ENCODE measurements at regions not wholly inside any gene's neighbourhood (a gene's known extent, or its start where the extent isn't known, plus 50 kb on each side); places are given as distances from the start of the nearest gene placed in this dataset.

GRCh38 chr6:168158980-168159349 is 80.0 kb upstream of the FRMD1 start:
- Mint-ChIP-seq H3K9me3 (ENCODE audit: unreplicated experiment) (peaks cover 23% of the 10 kb centered on the region), H3K27ac (ENCODE audit: unreplicated experiment) (peak overlapping the region; percentile 95), H3K36me3 (ENCODE audit: unreplicated experiment) (no peaks in the 10 kb centered on the region), H3K4me3 (ENCODE audit: unreplicated experiment) (no peak overlapping the region), H3K4me1 (ENCODE audit: low read depth, unreplicated experiment) (peaks cover 60% of the 10 kb centered on the region), H3K27me3 (ENCODE audit: unreplicated experiment) (peaks cover 7% of the 10 kb centered on the region)
- no peak for DNase-seq
- no peak for TF ChIP-seq CTCF (IDR thresholded peaks at IDR 0.05; ENCODE audit: partially characterized antibody, unreplicated experiment)

GRCh38 chr6:168158213-168158979 is 79.4 kb upstream of the FRMD1 start:
- Mint-ChIP-seq H3K4me3 (ENCODE audit: unreplicated experiment) (peak overlapping the region; percentile 73), H3K27me3 (ENCODE audit: unreplicated experiment) (peaks cover 7% of the 10 kb centered on the region), H3K9me3 (ENCODE audit: unreplicated experiment) (peaks cover 23% of the 10 kb centered on the region), H3K27ac (ENCODE audit: unreplicated experiment) (peak overlapping the region; percentile 95), H3K4me1 (ENCODE audit: low read depth, unreplicated experiment) (peaks cover 60% of the 10 kb centered on the region), H3K36me3 (ENCODE audit: unreplicated experiment) (no peaks in the 10 kb centered on the region)
- TF ChIP-seq CTCF (IDR thresholded peaks at IDR 0.05; ENCODE audit: partially characterized antibody, unreplicated experiment), result no peak
- no peak for DNase-seq

- Mint-ChIP-seq H3K27me3 (ENCODE audit: unreplicated experiment) (peaks cover 7% of the 10 kb centered on the region), H3K9me3 (ENCODE audit: unreplicated experiment) (peaks cover 22% of the 10 kb centered on the region), H3K4me3 (ENCODE audit: unreplicated experiment) (peak overlapping the region; percentile 73), H3K27ac (ENCODE audit: unreplicated experiment) (peak overlapping the region; percentile 95), H3K36me3 (ENCODE audit: unreplicated experiment) (no peaks in the 10 kb centered on the region), H3K4me1 (ENCODE audit: low read depth, unreplicated experiment) (peaks cover 58% of the 10 kb centered on the region)
- TF ChIP-seq CTCF (IDR thresholded peaks at IDR 0.05; ENCODE audit: partially characterized antibody, unreplicated experiment), result no peak
- no peak for DNase-seq
Observed at GRCh38 chr6:168157272-168158212, 78.5 kb upstream of the FRMD1 start.

- Mint-ChIP-seq H3K4me1 (ENCODE audit: low read depth, unreplicated experiment) (peaks cover 58% of the 10 kb centered on the region), H3K9me3 (ENCODE audit: unreplicated experiment) (peaks cover 21% of the 10 kb centered on the region), H3K27ac (ENCODE audit: unreplicated experiment) (no peak overlapping the region), H3K36me3 (ENCODE audit: unreplicated experiment) (no peaks in the 10 kb centered on the region), H3K4me3 (ENCODE audit: unreplicated experiment) (no peak overlapping the region), H3K27me3 (ENCODE audit: unreplicated experiment) (peaks cover 7% of the 10 kb centered on the region)
- no peak for DNase-seq
- no peak for TF ChIP-seq CTCF (IDR thresholded peaks at IDR 0.05; ENCODE audit: partially characterized antibody, unreplicated experiment)
Observed at GRCh38 chr6:168156742-168157265, 77.8 kb upstream of the FRMD1 start.

All from glutamatergic neuron (in vitro differentiated cells).